Kidney (tissue), 13 donors: ENCODE measurements at regions not wholly inside any gene's neighbourhood (a gene's known extent, or its start where the extent isn't known, plus 50 kb on each side); places are given as distances from the start of the nearest gene placed in this dataset.

Experiments
- DNase-seq, 5 donors: peaks; one replicate each; pipeline ENCODE4 v3.0.0-alpha.2; 2013 to 2020
- FAIRE-seq: peaks from 2 replicates; lab custom pipeline; 2012; peaks lifted over from hg19 to GRCh38; lab: Jason Lieb, UNC
- H3K27ac ChIP-seq, 2 donors: one replicate each; pipeline ENCODE4 v1.7.0; 2013; ENCODE audit warnings: low read depth in 2 of 2, low read length in 2 of 2, inconsistent platforms in 1 of 2
- H3K27me3 ChIP-seq: one replicate; pipeline ENCODE4 v1.7.1; 2013; ENCODE audit warnings: low read length, inconsistent platforms; ENCODE audit not compliant: control insufficient read depth, insufficient read depth
- H3K36me3 ChIP-seq, 3 donors: one replicate each; pipeline versions ENCODE4 v1.7.0 to v1.7.1; 2013; ENCODE audit warnings: low read length in 3 of 3, control low read depth in 1 of 3, inconsistent platforms in 1 of 3; ENCODE audit not compliant: insufficient read depth in 3 of 3, control insufficient read depth in 2 of 3
- H3K4me1 ChIP-seq, 3 donors: one replicate each; pipeline versions ENCODE4 v1.7.0 to v1.7.1; 2013; ENCODE audit warnings: low read length in 3 of 3, inconsistent platforms in 1 of 3, low read depth in 1 of 3; ENCODE audit not compliant: control insufficient read depth in 2 of 3, insufficient read depth in 2 of 3
- H3K4me3 ChIP-seq, 3 donors: one replicate each; pipeline versions ENCODE4 v1.7.0 to v1.8.1; 2013; ENCODE audit warnings: low read length in 3 of 3, control low read depth in 1 of 3, inconsistent platforms in 1 of 3
- H3K9ac ChIP-seq, 3 donors: one replicate each; pipeline versions ENCODE4 v1.7.0 to v1.7.1; 2013; ENCODE audit warnings: low read length in 3 of 3, control low read depth in 1 of 3, inconsistent platforms in 1 of 3
- H3K9me3 ChIP-seq, 3 donors: one replicate each; pipeline versions ENCODE4 v1.7.0 to v1.7.1; 2013; ENCODE audit warnings: low read length in 3 of 3, control low read depth in 1 of 3, inconsistent platforms in 1 of 3; ENCODE audit not compliant: control insufficient read depth in 2 of 3, insufficient read depth in 1 of 3
- intact Hi-C: fragments of 100-400 bp; cut with DNase I; formaldehyde crosslinking; loops from one replicate; pipeline ENCODE4 v1.11.1; 2022
- TF ChIP-seq, protein P1 (sequence below): IDR thresholded peaks from 3 replicates; pipeline ENCODE4 v1.5.1; 2012; ENCODE audit warnings: mild to moderate bottlenecking, moderate library complexity, borderline replicate concordance; ENCODE audit not compliant: insufficient read depth; ENCODE audit errors: extremely low read depth
- donor health status: control.
- donor health status: control.
- donor health status: control.
- donor health status: control.
- donor health status: control.
- donor health status: DM: yes; HTN: yes; CAD: no.
- donor health status: Normal renal cell carcinoma (clear cell type).

- Histone ChIP-seq H3K9ac (no peak overlapping the region), H3K27ac (no peak overlapping the region), H3K4me1 (no peaks in the 10 kb centered on the region), H3K27me3 (no peaks in the 10 kb centered on the region), H3K9me3 (no peaks in the 10 kb centered on the region), H3K36me3 (no peaks in the 10 kb centered on the region), H3K4me3 (no peak overlapping the region)
- no peak for DNase-seq
- TF ChIP-seq, protein P1, sequence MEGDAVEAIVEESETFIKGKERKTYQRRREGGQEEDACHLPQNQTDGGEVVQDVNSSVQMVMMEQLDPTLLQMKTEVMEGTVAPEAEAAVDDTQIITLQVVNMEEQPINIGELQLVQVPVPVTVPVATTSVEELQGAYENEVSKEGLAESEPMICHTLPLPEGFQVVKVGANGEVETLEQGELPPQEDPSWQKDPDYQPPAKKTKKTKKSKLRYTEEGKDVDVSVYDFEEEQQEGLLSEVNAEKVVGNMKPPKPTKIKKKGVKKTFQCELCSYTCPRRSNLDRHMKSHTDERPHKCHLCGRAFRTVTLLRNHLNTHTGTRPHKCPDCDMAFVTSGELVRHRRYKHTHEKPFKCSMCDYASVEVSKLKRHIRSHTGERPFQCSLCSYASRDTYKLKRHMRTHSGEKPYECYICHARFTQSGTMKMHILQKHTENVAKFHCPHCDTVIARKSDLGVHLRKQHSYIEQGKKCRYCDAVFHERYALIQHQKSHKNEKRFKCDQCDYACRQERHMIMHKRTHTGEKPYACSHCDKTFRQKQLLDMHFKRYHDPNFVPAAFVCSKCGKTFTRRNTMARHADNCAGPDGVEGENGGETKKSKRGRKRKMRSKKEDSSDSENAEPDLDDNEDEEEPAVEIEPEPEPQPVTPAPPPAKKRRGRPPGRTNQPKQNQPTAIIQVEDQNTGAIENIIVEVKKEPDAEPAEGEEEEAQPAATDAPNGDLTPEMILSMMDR = no peak
- intact Hi-C loops = no loop called here
- no peak for FAIRE-seq
These were observed 75.9 kb upstream of the SPHKAP start for GRCh38 chr2:228257379-228257778.

DNA sequence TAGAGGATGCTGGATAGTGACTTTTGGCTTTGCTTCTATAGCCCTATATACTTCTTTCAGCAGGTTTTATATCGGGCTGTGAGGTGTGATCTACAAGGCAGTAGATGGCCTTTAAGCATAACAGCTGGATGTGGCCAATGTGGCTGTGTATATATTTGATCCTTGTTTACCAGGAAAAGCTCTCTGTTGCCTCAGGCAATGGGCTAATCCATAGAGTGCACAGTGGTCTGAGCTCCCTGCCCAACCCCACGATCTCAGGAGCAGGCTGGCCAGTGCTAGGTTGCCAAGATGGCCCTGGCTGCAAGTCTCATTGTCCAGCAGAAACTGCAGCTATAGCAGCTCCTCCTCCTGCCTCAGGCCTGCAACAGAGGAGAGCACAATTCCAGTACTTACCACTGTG, 72.3 kb upstream of the SPHKAP start:
- no peak overlapping the region for H3K27ac ChIP-seq
- DNase-seq (no peak), FAIRE-seq (no peak)
- H3K9me3 ChIP-seq = no peaks in the 10 kb centered on the region
- no peaks in the 10 kb centered on the region for H3K27me3 ChIP-seq
- H3K4me3 ChIP-seq = no peak overlapping the region
- H3K36me3 ChIP-seq = no peaks in the 10 kb centered on the region
- TF ChIP-seq, protein P1 = no peak
- H3K9ac ChIP-seq = no peak overlapping the region
- intact Hi-C loops = no loop called here
- H3K4me1 ChIP-seq = no peaks in the 10 kb centered on the region

- DNase-seq = no peak
- no peak overlapping the region for H3K4me3 ChIP-seq
- H3K36me3 ChIP-seq = no peaks in the 10 kb centered on the region
- intact Hi-C loops = no loop called here
- TF ChIP-seq, protein P1 = no peak
- H3K27me3 ChIP-seq = no peaks in the 10 kb centered on the region
- no peaks in the 10 kb centered on the region for H3K4me1 ChIP-seq
- H3K27ac ChIP-seq = no peak overlapping the region
- no peaks in the 10 kb centered on the region for H3K9me3 ChIP-seq
- H3K9ac ChIP-seq = no peak overlapping the region
- no peak for FAIRE-seq
These were observed 65.8 kb upstream of the SPHKAP start for GRCh38 chr2:228247335-228247734.

GRCh38 chr2:228245601-228246000, 64.1 kb upstream of the SPHKAP start:
- Histone ChIP-seq H3K4me1 (no peaks in the 10 kb centered on the region), H3K9me3 (no peaks in the 10 kb centered on the region), H3K27ac (no peak overlapping the region), H3K27me3 (no peaks in the 10 kb centered on the region), H3K9ac (no peak overlapping the region), H3K36me3 (no peaks in the 10 kb centered on the region), H3K4me3 (no peak overlapping the region)
- intact Hi-C loops = no loop called here
- DNase-seq (no peak), FAIRE-seq (no peak)
- TF ChIP-seq, protein P1 = no peak
